ENCODE measurements at regions not wholly inside any gene's neighbourhood (a gene's known extent, or its start where the extent isn't known, plus 50 kb on each side); places are given as distances from the start of the nearest gene placed in this dataset.
"Not testable (repeated sequence)": the region's sequence is repeated elsewhere in the genome, so short reads cannot be mapped to it uniquely, and the experiment has no call there.

DNA sequence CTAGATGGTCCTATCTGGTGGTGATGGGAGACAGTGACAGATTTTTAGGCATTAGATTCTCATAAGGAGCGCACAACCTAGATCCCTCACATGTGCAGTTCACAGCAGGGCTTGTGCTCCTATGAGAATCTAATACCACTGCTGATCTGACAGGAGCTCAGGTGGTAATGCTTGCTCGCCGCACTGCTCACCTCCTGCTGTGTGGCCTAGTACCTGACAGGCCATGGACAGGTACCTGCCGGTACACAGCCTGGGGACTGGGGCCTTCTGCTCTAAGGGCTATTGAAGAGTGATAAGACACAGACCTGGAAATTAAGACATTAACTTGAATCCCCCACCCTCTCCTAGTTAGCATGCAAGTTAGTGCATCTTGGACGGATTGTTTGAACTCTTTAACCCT lies 64.4 kb downstream of the KLRB1 start:
- not testable (repeated sequence) for FAIRE-seq

GRCh38 chr12:9542827-9543226 lies 64.9 kb downstream of the KLRB1 start:
- not testable (repeated sequence) for FAIRE-seq

GRCh38 chr12:9515925-9516324 lies 91.8 kb downstream of the KLRB1 start:
- FAIRE-seq, result not testable (repeated sequence)

DNA sequence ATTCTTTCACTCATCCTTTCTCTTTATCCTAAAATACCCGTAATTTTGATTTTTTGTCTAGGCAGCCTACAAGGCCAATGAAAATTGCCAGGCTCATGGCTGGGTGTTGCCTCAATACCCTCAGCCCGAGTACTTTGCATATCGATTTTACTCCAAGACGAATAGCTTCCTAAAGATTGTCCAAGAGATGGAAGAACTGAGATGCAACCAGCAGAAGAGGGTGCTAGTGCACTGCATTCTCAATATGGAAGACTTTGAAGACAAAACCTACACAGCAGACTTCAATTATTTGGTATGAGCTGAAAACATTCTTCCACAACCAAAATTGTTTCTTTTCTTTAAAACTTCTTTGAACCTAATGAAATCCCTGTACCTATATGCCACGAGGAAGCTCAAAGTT lies 95.0 kb downstream of the KLRB1 start:
- not testable (repeated sequence) for FAIRE-seq

GRCh38 chr12:9510392-9511011 lies 97.2 kb downstream of the KLRB1 start:
- not testable (repeated sequence) for FAIRE-seq

GRCh38 chr12:9509464-9510161 lies 98.1 kb downstream of the KLRB1 start:
- no peak for FAIRE-seq

GRCh38 chr12:9506746-9507145 lies 101.0 kb downstream of the KLRB1 start:
- no peak for FAIRE-seq

DNA sequence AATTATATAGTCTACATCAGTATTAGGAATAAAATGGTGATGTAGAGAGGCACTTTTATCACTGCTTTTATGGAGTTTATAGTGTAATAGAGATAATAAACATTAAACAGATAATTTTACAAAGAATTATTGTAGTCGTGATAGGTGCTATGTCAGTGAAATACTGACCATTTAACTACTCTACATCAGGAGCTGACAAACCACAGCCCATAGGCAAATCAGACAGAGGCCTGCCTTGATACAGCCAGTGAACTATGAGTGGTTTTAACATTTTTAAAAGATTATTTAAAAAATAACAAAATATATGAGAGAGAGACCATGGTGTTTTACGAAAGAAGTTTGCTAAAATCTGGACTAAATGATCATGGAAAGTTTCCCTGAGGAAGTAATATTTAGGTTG lies 104.3 kb downstream of the KLRB1 start:
- not testable (repeated sequence) for FAIRE-seq

DNA sequence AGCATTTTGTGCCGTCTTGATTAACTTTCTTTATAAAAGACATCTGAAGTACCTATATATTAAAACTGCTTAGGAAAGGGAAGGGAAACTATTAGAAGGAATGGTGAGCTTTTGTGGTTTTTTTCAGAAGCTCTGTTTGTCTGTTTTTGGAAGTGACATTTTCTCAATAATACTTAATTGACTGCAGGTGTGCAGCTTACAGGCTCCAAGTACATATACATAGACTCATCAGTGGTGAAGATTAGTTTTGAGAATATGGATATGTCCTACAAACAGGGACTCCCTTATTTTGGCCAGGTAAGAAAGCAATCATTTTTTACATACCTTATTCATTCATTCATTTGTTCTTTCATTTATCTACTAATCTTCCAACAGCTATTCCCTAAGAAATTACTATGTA lies 104.9 kb downstream of the KLRB1 start:
- not testable (repeated sequence) for FAIRE-seq

GRCh38 chr12:9493325-9493724 lies 114.4 kb downstream of the KLRB1 start:
- not testable (repeated sequence) for FAIRE-seq

- not testable (repeated sequence) for FAIRE-seq
Observed at GRCh38 chr12:9481289-9481688, 126.4 kb downstream of the KLRB1 start.

DNA sequence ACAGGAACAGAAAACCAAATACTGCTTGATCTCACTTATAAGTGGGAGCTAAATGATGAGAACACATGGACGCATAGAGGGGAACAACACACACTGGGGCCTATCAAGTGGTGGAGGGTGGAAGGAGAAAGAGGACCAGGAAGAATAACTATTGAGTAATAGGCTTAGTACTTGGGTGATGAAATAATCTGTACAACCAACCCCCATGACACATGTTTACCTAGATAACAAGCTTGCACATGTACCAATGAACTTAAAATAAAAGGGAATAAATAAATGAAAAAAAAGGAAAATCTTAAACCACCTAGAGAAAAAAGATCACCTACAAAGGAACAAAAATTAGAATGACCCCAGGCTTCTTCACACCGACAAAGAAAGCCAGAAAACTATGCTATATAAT lies 133.5 kb downstream of the KLRB1 start:
- FAIRE-seq, result not testable (repeated sequence)

DNA sequence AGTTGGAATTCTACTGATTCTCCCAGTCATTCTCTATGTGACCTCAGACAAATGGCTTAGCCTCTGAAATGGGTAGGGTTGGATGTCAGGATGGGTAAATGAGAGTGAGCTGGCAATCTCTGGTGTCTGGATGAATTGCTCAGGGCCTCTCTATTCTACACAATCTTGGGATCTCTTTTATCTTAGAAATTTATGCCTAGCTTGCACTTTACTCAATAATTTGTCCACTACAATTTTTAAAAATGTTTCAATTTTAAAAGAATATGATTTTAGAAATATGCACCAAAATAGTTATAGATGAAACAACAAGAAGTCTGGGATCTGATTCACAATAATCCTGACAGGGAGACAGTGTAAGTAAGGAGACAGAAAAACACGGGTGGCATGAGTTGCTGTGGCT lies 134.1 kb downstream of the KLRB1 start:
- FAIRE-seq, result not testable (repeated sequence)

DNA sequence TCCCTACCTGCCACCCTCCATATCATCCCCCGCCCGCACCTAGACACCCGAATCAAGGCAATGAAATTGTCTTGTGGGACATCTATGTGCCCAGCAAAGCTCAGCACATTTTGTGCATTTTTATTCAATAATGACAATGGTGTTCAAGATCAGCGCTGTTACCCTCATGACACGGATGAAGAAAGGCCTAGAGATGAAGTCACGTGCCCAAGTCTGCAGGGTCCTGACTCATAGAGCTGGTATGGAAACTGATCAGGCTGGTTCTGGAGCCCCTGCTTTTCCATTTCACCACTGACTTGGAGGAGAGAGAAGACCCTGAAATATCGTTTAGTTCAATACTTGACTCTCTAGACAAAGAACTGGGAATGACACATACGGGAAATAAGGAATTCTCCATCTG lies 136.2 kb downstream of the KLRB1 start:
- not testable (repeated sequence) for FAIRE-seq

GRCh38 chr12:9470367-9470766 lies 137.3 kb downstream of the KLRB1 start:
- not testable (repeated sequence) for FAIRE-seq

DNA sequence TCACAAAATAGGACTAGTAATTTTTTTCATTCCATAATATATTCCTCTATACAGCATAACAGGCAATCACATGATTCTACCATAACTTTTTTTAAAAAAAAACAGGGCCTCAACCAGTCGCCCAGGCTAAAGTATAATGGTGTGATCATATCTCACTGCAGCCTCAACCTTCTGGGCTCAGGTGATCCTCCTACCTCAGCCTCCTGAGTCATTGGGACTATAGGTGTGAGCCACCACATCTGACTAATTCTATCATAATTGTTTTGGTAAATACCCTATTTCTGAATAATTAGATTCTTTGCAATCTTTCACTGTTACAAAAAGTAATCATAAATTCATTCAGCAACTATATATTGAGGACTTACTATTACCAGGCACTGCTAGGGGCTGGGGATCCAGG lies 137.8 kb downstream of the KLRB1 start:
- not testable (repeated sequence) for FAIRE-seq

GRCh38 chr12:9469463-9469862 lies 138.3 kb downstream of the KLRB1 start:
- FAIRE-seq, result not testable (repeated sequence)

GRCh38 chr12:9468998-9469397 lies 138.7 kb downstream of the KLRB1 start:
- FAIRE-seq, result not testable (repeated sequence)

GRCh38 chr12:9468144-9468543 lies 139.6 kb downstream of the KLRB1 start:
- FAIRE-seq, result not testable (repeated sequence)

GRCh38 chr12:9464408-9464807 lies 143.3 kb downstream of the KLRB1 start:
- FAIRE-seq, result no peak

GRCh38 chr12:9455516-9455915 lies 152.2 kb downstream of the KLRB1 start:
- FAIRE-seq, result not testable (repeated sequence)

DNA sequence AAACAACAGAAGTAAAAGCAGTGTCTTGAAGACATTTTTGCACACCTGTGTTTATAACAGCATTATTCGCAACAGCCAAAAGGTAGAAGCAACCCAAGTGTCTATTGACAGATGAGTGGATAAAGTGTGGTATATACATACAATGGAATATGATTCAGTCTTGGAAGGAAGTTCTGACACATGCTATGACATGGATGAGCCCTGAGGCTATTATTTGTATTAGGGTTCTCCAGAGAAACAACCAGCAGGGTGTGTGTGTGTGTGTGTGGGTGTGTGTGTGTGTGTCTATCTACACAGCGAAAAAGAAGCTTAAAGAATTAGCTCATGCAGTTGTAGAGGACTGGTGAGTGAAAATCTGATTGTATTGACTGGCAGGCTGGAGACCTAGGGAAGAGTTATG lies 153.7 kb downstream of the KLRB1 start:
- not testable (repeated sequence) for FAIRE-seq

- FAIRE-seq, result not testable (repeated sequence)
Observed at GRCh38 chr12:9450127-9450567, 157.6 kb downstream of the KLRB1 start.

GRCh38 chr12:9449657-9450126 lies 158.0 kb downstream of the KLRB1 start:
- FAIRE-seq, result not testable (repeated sequence)
